GM18909 (cell line): ENCODE measurements at regions not wholly inside any gene's neighbourhood (a gene's known extent, or its start where the extent isn't known, plus 50 kb on each side); places are given as distances from the start of the nearest gene placed in this dataset.

Experiments
- ATAC-seq: cut with Tn5 transposase; IDR thresholded peaks from one replicate; pipeline ENCODE4 v1.9.1; 2021; ENCODE audit warnings: mild to moderate bottlenecking; ENCODE audit not compliant: unreplicated experiment, poor library complexity

DNA sequence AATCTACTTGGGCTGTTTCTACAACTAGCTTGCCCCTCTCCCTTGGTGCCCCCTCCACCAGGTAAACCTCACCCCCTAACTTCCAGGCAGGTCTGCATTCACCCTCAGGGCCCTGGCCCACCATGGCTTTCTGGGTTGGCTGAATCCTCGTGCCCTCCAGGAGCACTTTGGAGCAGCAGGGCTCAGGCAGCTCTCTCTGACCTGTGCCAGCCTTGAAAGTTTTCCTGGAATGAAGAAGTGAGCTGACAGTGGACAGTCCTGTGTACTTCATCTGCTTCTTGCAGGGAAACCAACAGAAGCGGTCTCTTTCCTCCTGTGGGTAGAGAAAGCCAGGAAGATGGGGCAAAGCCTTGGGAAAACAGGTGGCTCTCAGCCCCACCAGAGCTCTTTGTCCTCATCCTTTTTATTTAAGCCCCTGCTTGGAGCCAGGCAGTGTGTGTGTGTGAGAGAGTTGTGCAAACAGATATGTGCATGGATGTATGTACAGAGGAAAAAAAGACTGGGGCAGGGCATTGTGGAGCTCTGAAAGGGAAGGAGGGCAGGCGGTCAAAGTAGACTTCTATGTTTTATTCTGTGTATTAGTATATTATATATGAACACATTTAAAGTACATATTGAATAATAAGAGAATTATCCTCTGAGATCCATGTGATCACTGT is 62.3 kb upstream of the SPRY4 start:
- ATAC-seq = no peak

DNA sequence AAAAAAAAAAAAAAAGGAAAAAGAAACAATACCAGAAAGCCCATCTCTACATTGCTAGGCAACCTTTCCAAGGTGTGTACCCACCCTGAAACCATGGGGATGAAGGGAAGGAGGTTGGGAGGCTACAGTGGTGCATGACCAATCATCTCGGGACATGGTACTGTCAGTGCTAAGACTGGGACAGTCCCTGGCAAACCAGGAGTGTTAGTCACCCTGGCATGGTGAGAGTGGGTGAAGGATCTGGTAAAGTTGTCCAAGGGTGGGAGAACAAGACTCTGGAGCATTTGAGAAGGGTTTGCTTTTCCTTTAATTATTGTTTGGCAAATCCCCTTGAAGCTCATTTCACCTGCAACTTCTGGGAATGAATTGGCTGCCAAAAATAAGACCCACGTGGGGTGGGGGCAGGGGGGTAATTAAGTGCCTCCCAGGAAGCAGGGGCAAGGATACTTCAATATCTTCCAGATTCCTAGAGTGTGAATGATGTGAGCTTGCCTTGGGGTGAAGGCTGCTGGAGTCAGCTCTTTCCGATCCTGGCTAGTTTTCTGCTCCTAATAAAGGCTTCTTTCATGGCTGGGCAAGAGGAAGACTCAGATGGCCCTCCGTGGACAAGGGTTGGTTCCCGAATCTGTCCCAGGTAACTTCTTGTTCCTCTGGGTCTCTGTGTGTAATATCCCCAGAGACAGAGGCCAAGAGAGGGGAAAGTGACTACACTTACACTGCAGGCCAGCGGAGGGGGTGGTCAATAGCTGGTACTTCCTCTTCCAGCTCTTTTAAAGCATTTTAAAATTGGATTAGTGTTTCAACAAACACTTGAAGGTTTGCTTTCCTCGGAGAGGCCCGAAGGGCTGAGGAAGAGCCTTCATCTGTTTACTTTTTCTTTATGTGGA is 61.6 kb upstream of the SPRY4 start:
- no peak for ATAC-seq

DNA sequence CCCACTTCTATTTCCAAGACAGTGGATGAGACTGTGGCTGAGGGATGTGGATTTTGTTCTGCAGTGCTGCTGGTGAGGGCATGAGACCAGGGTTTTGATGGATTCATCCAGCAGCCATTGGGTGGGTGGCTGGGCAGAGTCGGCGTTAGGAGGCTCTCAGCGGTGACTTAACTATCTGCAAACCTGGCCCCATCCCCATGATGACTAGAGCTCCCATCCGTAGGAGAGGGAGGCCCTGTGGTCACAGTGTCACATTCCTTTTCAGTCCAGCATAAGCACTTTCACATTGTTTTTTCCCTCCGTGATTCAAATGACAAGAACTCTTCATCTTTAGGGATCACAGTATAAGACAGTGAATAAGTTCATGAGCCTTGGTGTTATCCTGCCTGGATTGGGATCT is 60.4 kb upstream of the SPRY4 start:
- ATAC-seq = no peak

DNA sequence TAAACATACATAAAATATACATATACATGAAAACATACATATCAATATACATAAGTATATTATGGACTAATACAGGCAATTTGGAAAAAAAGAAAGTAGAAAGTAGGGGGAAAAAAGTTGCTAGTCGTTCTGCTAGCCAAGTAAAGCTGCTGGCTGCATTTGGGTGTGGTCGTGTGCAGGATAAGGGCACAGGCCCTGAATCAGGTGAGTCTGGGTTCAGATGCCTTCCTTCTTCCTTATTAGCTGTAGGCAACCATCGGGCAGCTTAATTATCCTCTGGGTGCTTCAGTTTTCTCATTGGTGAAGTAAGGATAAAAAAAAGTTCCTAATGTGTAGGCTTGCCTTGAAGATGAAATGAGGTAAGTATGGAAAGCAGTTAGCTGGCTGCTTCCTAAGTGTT is 59.2 kb upstream of the SPRY4 start:
- no peak for ATAC-seq

DNA sequence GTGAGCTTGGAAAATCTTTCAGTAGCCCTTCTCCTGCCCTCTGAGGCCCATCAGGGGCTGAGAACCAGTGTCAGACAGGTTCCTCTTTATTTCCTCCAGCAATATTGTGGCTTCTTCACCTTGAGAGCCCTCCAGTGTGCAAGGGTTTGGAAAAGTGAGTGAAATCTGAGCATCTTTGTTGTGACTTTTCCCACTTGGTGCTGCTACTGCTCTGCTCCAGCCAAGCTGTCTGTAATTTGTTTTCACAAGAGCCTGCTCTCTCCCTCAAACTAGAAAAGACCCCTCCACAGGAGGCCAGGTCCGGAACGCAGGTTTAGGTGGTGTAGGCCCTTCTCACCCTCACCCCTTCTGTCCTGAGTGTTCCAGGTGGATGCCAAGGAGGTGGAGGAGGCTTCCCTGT is 57.4 kb upstream of the SPRY4 start:
- ATAC-seq = no peak

DNA sequence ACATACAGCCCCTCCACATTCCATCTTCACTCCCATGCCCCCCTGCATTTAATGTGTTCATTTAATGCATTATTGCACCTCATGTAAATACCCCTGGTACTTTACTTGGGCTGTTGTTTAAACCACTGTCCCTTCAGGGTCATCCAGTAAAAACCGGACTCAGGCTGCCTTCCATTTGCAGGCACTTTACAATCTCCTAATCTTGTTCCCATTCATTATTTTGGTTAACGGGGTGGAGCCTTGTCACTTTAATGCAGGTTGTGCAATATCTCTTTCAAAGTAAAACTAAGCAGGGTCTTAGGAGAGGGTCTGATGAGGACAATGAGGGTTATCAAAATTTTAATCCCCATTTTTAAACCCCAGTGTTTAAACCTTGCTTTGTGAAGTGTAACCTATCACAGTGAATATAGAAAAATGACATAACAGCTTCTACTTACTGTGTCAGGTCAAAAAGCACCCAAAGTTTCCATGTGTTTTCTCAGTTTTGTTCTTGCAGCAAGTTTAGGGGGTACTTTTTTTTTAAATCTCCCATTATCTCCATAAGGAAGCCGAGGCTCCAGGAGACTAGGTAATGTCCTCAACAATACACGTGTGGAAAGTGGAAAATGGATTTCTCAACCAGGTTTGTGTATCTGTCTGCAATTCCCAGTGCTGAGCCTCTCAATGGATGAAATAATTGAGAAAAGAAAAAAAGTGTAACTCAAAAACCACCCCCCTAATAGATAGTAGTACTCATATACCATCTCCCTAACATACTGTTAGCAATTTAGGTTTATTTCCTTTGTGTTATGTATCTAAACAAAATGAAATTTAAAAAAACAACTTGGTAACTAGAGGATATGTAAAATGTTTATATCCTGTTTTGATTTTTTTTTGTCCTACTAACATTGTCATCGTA is 54.2 kb upstream of the SPRY4 start:
- ATAC-seq = no peak

DNA sequence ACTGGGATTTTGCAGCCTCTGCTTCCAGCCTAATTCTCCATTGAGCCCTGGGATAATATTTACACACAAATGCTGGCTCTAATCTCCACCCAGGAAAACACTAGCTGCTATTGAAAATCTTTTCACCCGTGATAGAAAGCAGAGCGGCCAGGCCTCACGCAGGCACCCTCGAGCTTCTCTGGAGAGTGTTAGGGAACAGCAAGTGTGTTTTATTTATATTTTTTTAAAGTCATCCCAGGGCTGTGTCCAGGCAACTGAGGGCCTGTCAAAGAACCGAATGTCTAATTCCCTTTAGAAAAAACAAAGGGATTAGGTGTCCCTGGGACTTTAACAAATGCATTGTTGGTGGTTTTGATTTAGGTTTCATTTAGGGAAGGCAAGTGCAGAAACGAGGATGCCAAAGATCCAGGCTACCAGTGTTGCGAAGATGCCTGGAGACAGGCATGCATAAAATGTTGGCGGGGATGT is 51.2 kb upstream of the SPRY4 start:
- ATAC-seq = no peak
